CD4-positive, alpha-beta T cell treated with Interleukin-12 subunit alpha and Interleukin-12 subunit beta, for 1 hour (primary cell): ENCODE measurements at regions not wholly inside any gene's neighbourhood (a gene's known extent, or its start where the extent isn't known, plus 50 kb on each side); places are given as distances from the start of the nearest gene placed in this dataset.
"Not testable (repeated sequence)": the region's sequence is repeated elsewhere in the genome, so short reads cannot be mapped to it uniquely, and the experiment has no call there.

ENCODE experiments used
- DNase-seq: peaks from one replicate; pipeline ENCODE4 v3.0.0-alpha.2; 2020

- DNase-seq, result no peak
These were observed 122.4 kb upstream of the KRR1 start for GRCh38 chr12:75633789-75634188.

DNA sequence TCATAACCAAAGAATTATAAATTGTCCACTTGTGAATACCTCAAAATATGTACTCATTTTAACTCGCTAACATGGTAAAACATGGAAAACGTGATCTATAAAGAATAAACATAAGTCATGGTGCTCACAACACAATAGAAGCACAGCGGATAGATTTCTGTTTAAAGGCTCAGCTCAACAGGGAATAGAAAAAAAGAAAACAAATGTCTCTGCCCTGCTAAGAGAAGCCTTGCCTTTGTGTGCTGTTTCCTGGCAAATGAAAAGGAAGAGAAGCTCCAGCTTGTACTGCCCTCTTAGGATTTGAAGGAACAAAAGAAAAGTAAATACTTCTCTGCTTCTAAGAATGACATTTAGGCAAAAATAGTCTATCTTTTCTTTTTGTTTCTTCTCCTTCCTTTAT lies 121.0 kb upstream of the KRR1 start:
- DNase-seq, result no peak

GRCh38 chr12:75631831-75632230 lies 120.4 kb upstream of the KRR1 start:
- DNase-seq, result no peak

- no peak for DNase-seq
These were observed 118.7 kb upstream of the KRR1 start for GRCh38 chr12:75630091-75630490.

GRCh38 chr12:75628916-75629315 lies 117.5 kb upstream of the KRR1 start:
- DNase-seq, result no peak

DNA sequence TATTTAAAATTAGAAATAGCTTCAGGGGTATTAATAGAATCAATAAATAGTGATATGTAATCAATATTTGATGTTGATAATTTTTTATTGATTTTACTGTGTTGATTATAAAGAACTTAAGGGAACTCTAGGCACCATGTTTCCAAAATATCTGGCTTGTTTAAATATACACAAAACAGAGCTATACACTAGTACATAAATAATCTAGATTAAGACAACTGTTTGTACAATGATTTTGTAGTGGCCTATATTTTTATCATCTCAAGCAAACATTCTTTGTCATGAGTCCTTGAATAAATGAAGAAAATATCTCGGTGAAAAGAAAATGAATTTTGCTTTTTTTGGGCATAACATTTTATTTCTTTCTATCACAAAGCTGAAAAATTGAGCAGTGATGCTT lies 117.1 kb upstream of the KRR1 start:
- no peak for DNase-seq

- no peak for DNase-seq
These were observed 112.3 kb upstream of the KRR1 start for GRCh38 chr12:75623631-75624154.

DNA sequence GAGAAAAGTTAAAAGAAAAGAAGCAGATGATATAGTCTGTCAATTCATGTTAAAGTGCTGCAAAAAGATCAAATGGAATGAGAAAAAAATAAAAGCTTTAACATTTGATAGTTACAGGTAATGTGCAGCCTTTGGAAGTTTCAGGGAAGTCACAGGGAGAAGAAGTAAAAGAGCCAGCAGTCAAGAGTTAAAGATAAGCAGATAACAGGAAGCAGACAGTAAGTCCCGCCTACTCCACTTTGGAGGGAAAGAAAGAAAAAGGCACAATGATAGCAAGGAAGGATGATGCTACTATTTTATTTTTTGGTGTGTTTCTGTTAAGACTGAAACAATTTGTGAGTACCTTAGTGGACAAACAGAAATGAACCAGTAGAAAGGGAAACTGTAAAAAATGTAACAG lies 111.1 kb upstream of the KRR1 start:
- DNase-seq, result no peak

DNA sequence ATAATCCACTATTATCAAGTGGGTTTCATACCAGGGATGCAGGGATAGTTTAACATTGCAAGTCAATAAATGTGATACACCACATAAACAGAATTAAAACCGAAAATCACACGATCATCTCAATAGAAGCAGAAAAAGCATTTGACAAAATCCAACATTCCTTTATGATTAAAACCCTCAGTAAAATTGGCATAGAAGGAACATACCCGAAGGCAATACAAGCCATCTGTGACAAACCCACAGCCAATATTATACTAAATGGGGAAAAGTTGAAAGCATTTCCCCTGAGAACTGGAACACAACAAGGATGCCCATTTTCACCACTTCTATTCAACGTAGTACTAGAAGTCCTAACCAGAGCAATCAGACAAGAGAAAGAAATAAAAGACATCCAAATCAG lies 103.0 kb upstream of the KRR1 start:
- not testable (repeated sequence) for DNase-seq

DNA sequence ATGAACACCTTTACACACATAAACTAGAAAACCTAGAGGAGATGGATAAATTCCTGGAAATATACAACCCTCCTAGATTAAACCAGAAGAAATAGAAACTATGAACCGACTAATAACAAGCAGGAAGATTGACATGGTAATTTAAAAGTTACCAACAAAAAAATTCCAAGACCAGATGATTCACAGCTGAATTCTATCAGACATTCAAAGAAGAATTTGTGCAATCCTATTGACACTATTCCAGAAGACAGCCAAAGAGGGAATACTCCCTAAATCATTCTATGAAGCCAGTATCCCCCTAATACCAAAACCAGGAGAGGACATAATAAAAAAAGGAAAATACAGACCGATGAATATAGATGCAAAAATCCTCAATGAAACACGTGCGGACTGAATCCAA lies 102.6 kb upstream of the KRR1 start:
- no peak for DNase-seq

DNA sequence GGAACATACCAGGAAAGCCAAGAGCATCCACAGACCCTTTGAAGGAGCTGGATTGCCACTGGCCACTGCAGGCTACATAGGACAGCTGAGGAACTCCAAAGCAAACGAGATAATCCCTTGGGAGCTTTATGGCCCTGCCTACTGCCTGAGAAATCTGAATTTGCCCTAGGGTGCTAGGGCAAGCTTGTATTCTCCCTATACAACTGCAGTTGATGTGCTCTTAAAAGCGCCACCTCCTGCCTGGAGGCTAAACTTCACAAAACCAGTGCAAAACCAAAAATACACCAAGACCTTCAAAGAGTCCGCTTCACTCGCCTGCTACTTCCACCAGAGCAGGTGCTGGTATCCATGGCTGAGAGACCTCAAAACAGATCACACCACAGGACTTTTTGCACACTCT lies 99.6 kb upstream of the KRR1 start:
- DNase-seq, result no peak

GRCh38 chr12:75606956-75607355 lies 95.5 kb upstream of the KRR1 start:
- no peak for DNase-seq

- DNase-seq, result no peak
These were observed 94.7 kb upstream of the KRR1 start for GRCh38 chr12:75606151-75606550.

GRCh38 chr12:75603475-75603874 lies 92.1 kb upstream of the KRR1 start:
- DNase-seq, result no peak

DNA sequence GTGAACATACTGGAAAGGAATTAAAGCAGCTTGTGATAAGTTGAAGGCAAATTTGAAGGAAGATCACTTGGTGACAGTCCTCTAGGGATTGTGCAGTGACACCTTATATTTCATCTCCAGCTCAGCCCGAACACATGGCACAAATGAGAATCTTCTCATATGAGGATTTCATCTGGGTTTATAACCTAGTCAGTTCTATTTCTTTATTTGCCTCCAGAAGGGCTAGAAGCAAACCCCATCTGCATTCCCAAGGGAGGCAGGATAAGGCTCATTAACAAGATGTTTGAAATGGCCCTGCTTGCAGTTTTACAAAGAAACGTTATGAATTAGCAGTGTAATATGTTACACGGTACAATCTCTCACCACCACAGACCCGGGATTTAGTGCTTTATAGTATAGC lies 90.7 kb upstream of the KRR1 start:
- no peak for DNase-seq

DNA sequence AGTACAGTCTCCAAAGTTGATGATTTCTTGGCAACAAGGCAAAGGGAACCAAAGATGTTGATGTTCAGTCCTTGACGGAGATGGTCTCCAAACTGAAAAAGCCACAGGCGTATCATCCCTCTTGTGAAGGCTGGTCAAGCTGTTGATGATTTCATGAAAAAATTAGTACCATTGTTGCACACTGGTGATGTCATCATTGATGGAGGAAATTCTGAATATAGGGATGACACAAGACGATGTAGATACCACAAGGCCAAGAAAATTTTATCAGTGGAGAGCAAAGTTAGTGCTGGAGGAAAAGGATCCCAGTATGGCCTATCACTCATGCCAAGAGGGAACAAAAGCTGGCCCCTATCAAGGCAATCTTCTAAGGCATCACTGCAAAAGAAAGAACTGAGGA lies 88.7 kb upstream of the KRR1 start:
- DNase-seq, result no peak

GRCh38 chr12:75599061-75599460 lies 87.7 kb upstream of the KRR1 start:
- no peak for DNase-seq

- DNase-seq, result no peak
These were observed 85.0 kb upstream of the KRR1 start for GRCh38 chr12:75596406-75596805.

DNA sequence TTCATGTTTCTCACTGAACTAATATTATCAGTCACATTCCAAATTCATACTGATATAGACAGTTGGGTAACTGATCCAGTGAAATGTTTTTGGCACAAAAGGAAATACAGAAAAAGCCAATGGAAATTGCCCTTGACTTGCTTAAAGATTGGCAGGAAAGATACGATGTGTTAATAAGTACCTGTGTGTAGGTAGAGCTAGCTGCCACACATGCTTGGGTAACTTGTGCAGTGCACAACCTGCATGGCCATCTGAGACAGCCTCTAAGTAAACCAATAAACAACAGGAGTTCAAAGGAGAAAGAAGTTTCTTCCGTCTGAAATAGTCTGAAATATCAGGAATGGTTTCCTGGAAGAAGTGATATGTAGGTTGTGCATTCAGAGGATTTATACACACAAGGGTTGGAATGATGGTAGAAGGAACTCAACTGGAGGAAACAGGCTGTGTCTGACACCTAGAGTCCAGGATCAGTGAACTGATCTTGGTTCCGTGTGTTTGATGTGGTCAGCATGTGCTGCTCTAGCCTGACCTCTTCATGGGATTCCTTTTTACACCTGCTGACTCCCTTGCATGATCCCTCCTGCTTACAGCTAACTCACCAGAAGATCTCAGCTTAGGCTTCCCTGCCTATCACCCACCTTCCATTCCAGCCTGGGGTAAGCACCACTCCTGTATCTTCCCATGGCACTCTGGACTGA lies 81.4 kb upstream of the KRR1 start:
- DNase-seq, result no peak

DNA sequence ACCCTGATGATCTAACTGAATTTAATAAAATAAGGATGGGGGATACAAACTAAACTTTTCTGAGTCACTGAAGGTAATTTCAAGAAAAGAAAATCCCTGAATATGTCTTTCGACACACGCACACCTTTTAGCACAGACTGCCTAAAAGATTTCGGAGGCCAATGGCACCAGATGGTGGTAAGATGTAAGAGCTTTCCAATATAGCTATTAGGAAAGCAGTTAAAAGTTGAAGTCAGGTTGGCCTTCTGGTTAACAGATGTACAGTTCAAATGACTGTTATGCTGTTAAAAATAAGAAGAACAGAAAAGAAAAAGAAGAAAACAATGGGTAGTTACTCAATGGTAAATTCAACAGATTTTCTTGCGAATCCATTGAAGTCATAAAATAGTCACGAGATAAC lies 80.7 kb upstream of the KRR1 start:
- no peak for DNase-seq

DNA sequence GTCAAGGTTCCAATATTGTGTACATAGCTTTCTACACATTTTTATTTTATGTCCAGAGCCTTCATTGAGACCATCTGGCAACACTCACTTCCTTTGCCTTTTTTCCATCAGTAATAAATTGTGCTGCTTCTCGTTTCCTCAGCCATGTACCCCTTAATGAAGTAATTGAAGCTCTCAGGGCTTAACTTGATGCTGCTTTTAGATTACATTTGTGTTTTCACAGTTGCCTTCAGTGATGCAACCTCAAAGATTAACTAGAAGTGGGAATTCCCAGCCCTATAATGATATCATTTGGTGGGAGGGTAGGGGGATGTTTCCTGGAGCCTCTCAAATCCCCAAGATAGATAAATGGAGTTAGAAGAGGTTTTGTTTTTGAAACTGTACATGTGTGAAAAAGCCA lies 80.2 kb upstream of the KRR1 start:
- no peak for DNase-seq

- DNase-seq, result no peak
These were observed 78.4 kb upstream of the KRR1 start for GRCh38 chr12:75589801-75590200.

DNA sequence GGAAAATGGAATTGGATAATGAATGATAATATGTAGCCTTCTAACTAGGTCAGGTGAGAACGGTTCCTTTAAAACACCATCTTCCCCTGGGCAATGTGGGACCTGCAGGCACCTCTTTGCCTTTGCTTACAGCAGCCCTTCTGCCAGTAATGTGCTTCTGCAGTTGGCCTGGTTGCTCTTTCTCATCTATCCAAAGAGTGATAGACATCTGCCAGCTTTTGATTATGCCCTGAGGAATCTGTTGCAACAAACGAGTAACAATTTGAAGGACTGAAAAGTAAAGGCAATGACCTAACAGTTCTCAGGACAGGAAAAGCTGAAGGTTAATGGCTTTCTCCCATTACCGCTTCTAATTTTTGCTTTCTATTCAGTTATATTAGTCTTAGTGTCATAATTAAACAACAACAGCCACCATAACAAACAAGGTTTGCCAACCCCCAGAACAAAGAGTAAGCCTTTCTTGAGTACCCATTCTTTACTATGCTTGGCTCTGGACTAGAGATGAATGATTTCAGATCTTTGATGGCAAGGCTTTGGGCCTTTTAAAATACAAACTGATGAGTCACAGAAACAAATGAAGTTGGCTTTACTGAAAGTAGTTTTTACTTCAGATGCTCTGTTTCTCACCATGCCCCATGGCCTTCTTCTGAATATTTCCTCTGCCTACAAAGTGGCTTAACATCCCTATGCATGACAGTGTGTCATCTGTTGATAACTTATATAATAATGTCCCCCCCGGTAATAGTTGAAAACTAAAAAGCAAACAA lies 76.1 kb upstream of the KRR1 start:
- DNase-seq, result no peak

DNA sequence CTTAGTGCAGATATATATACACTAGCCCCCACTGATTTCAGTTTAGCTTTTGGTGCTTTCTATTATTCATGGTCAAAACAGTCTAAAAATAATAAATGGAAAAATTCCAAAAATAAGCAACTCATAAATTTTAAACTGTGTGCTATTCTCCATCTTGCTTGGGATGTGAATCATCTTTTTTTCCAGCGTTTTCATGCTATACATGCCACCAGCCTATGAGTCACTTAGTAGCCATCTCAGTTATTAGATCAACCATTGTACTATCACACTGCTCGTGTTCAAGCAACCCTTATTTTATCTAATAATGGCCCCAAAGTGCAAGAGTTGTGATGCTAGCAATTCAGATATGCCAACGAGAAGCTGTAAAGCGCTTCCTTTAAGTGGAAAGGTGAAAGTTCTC lies 73.9 kb upstream of the KRR1 start:
- no peak for DNase-seq

DNA sequence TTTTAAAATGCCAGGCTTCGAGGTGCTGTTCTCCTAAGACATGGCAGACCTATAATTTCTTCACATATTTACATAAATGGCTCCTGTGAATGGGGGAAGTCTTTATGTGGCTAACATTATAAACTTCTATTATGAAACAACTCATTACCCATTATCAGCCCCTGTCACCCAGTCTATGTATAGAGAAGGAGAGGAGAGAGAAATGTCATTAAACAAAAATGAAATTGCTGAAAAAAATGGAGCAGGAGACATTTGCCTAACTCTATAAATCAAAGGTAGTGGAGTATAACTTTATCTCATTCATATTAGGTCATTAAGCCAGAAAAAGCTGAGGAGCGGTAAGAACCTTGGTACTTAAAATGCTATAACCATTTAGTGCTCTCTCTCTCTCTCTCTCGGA lies 71.9 kb upstream of the KRR1 start:
- DNase-seq, result no peak
